Large intestine (tissue), 3 donors: ENCODE measurements at regions not wholly inside any gene's neighbourhood (a gene's known extent, or its start where the extent isn't known, plus 50 kb on each side); places are given as distances from the start of the nearest gene placed in this dataset.

ENCODE experiments used
- DNase-seq, 2 donors: peaks; one replicate each; pipeline versions ENCODE4 v3.0.0 to v3.0.0-alpha.2; 2013
- H3K27ac ChIP-seq: one replicate; pipeline ENCODE4 v1.5.1; 2013; ENCODE audit warnings: low read length
- H3K27me3 ChIP-seq: 2 replicates; pipeline ENCODE4 v1.6.1; 2013; ENCODE audit warnings: low read length; ENCODE audit not compliant: control insufficient read depth, insufficient read depth
- H3K36me3 ChIP-seq: 2 replicates; pipeline ENCODE4 v1.6.1; 2013; ENCODE audit warnings: low read length; ENCODE audit not compliant: control insufficient read depth, insufficient read depth
- H3K4me1 ChIP-seq: one replicate; pipeline ENCODE4 v1.6.1; 2013; ENCODE audit warnings: low read length; ENCODE audit not compliant: control insufficient read depth, insufficient read depth
- H3K4me3 ChIP-seq: one replicate; pipeline ENCODE4 v1.5.1; 2013; ENCODE audit warnings: low read length
- H3K9me3 ChIP-seq: one replicate; pipeline ENCODE4 v1.6.1; 2013; ENCODE audit warnings: mild to moderate bottlenecking, low read depth, low read length, moderate library complexity; ENCODE audit not compliant: control insufficient read depth
- WGBS: methylation state at CpG from one replicate; pipeline ENCODE4 v1.1.5; 2013; ENCODE audit warnings: low lambda C conversion rate; ENCODE audit not compliant: insufficient coverage; 5-methylcytosine and 5-hydroxymethylcytosine counted together

GRCh38 chr3:181457756-181458155 is 254.0 kb upstream of the SOX2 start:
- H3K4me3 ChIP-seq, result no peak overlapping the region
- no peaks in the 10 kb centered on the region for H3K9me3 ChIP-seq
- no peak overlapping the region for H3K27ac ChIP-seq
- no peaks in the 10 kb centered on the region for H3K4me1 ChIP-seq
- H3K36me3 ChIP-seq, result no peaks in the 10 kb centered on the region
- no peak for DNase-seq
- WGBS, result 83% methylated on average over 2 of the region's 4 CpGs
- no peaks in the 10 kb centered on the region for H3K27me3 ChIP-seq

- WGBS, result no CpG with 5 or more reads among the region's 9 CpGs
- no peak for DNase-seq
Measured at GRCh38 chr3:181457190-181457589, 254.5 kb upstream of the SOX2 start.

GRCh38 chr3:181455276-181455675 is 256.4 kb upstream of the SOX2 start:
- Histone ChIP-seq H3K4me3 (no peak overlapping the region), H3K36me3 (no peaks in the 10 kb centered on the region), H3K27ac (no peak overlapping the region), H3K27me3 (no peaks in the 10 kb centered on the region), H3K9me3 (no peaks in the 10 kb centered on the region), H3K4me1 (no peaks in the 10 kb centered on the region)
- no CpG with 5 or more reads among the region's 1 CpG for WGBS
- DNase-seq, result no peak

More at GRCh38 chr3:181457190-181457589, 254.5 kb upstream of the SOX2 start:
- no peaks in the 10 kb centered on the region for H3K4me1 ChIP-seq
- no peak overlapping the region for H3K4me3 ChIP-seq
- H3K27me3 ChIP-seq, result no peaks in the 10 kb centered on the region
- H3K9me3 ChIP-seq, result no peaks in the 10 kb centered on the region
- no peak overlapping the region for H3K27ac ChIP-seq
- no peaks in the 10 kb centered on the region for H3K36me3 ChIP-seq

GRCh38 chr3:181454451-181455027 is 257.2 kb upstream of the SOX2 start:
- WGBS, result no CpG with 5 or more reads among the region's 6 CpGs
- H3K27ac ChIP-seq, result no peak overlapping the region
- DNase-seq, result no peak
- H3K9me3 ChIP-seq, result no peaks in the 10 kb centered on the region
- no peaks in the 10 kb centered on the region for H3K27me3 ChIP-seq
- no peaks in the 10 kb centered on the region for H3K36me3 ChIP-seq
- no peaks in the 10 kb centered on the region for H3K4me1 ChIP-seq
- no peak overlapping the region for H3K4me3 ChIP-seq

- no peaks in the 10 kb centered on the region for H3K4me1 ChIP-seq
- no peak for DNase-seq
- H3K27me3 ChIP-seq, result no peaks in the 10 kb centered on the region
- no peaks in the 10 kb centered on the region for H3K9me3 ChIP-seq
- no peak overlapping the region for H3K27ac ChIP-seq
- WGBS, result no CpG with 5 or more reads among the region's 2 CpGs
- H3K36me3 ChIP-seq, result no peaks in the 10 kb centered on the region
- H3K4me3 ChIP-seq, result no peak overlapping the region
Measured at GRCh38 chr3:181446741-181447140, 265.0 kb upstream of the SOX2 start.

GRCh38 chr3:181442066-181442465 is 269.7 kb upstream of the SOX2 start:
- WGBS, result 67% methylated on average over 1 of the region's 3 CpGs
- Histone ChIP-seq H3K9me3 (no peaks in the 10 kb centered on the region), H3K27ac (no peak overlapping the region), H3K36me3 (no peaks in the 10 kb centered on the region), H3K27me3 (no peaks in the 10 kb centered on the region), H3K4me1 (no peaks in the 10 kb centered on the region), H3K4me3 (no peak overlapping the region)
- DNase-seq, result no peak

GRCh38 chr3:181432992-181433391 is 278.7 kb upstream of the SOX2 start:
- Histone ChIP-seq H3K27ac (no peak overlapping the region), H3K4me3 (no peak overlapping the region), H3K36me3 (no peaks in the 10 kb centered on the region), H3K4me1 (no peaks in the 10 kb centered on the region), H3K27me3 (no peaks in the 10 kb centered on the region), H3K9me3 (no peaks in the 10 kb centered on the region)
- no CpG with 5 or more reads among the region's 4 CpGs for WGBS
- DNase-seq, result no peak

- no peaks in the 10 kb centered on the region for H3K4me1 ChIP-seq
- no peaks in the 10 kb centered on the region for H3K9me3 ChIP-seq
- 90% methylated on average over 2 of the region's 4 CpGs for WGBS
- no peaks in the 10 kb centered on the region for H3K27me3 ChIP-seq
- H3K4me3 ChIP-seq, result no peak overlapping the region
- no peaks in the 10 kb centered on the region for H3K36me3 ChIP-seq
- DNase-seq, result no peak
- no peak overlapping the region for H3K27ac ChIP-seq
Measured at GRCh38 chr3:181431748-181432147, 280.0 kb upstream of the SOX2 start.

GRCh38 chr3:181425074-181425473 is 286.7 kb upstream of the SOX2 start:
- H3K27me3 ChIP-seq, result no peaks in the 10 kb centered on the region
- 79% methylated on average over 2 of the region's 3 CpGs for WGBS

GRCh38 chr3:181418233-181418632 is 293.5 kb upstream of the SOX2 start:
- H3K4me3 ChIP-seq, result no peak overlapping the region
- DNase-seq, result no peak
- no peak overlapping the region for H3K27ac ChIP-seq
- H3K4me1 ChIP-seq, result no peaks in the 10 kb centered on the region
- H3K27me3 ChIP-seq, result no peaks in the 10 kb centered on the region
- H3K36me3 ChIP-seq, result no peaks in the 10 kb centered on the region
- no peaks in the 10 kb centered on the region for H3K9me3 ChIP-seq
- no CpG with 5 or more reads among the region's 1 CpG for WGBS

More at GRCh38 chr3:181425074-181425473, 286.7 kb upstream of the SOX2 start:
- Histone ChIP-seq H3K4me1 (no peaks in the 10 kb centered on the region), H3K36me3 (no peaks in the 10 kb centered on the region), H3K9me3 (no peaks in the 10 kb centered on the region), H3K27ac (no peak overlapping the region), H3K4me3 (no peak overlapping the region)
- DNase-seq, result no peak

- H3K36me3 ChIP-seq, result no peaks in the 10 kb centered on the region
- no peak for DNase-seq
- H3K4me3 ChIP-seq, result no peak overlapping the region
- H3K9me3 ChIP-seq, result no peaks in the 10 kb centered on the region
- no peak overlapping the region for H3K27ac ChIP-seq
- H3K4me1 ChIP-seq, result no peaks in the 10 kb centered on the region
- 37% methylated on average over 3 of the region's 8 CpGs for WGBS
- no peaks in the 10 kb centered on the region for H3K27me3 ChIP-seq
Measured at GRCh38 chr3:181417748-181418147, 294.0 kb upstream of the SOX2 start.
